GM23338 (cell line): ENCODE measurements at regions not wholly inside any gene's neighbourhood (a gene's known extent, or its start where the extent isn't known, plus 50 kb on each side); places are given as distances from the start of the nearest gene placed in this dataset.

ENCODE experiments used
- EZH2 ChIP-seq: fragments of 200-600 bp; sonication (generic); IDR thresholded peaks from one replicate; pipeline ENCODE4 v1.8.0; 2017; ENCODE audit warnings: antibody characterized with exemption, mild to moderate bottlenecking, low read depth; ENCODE audit not compliant: unreplicated experiment
- EZH2phosphoT487 ChIP-seq: fragments of 200-600 bp; sonication (generic); IDR thresholded peaks from one replicate; pipeline ENCODE4 v1.8.1; 2018; ENCODE audit warnings: antibody characterized with exemption; ENCODE audit not compliant: unreplicated experiment
- JUNB ChIP-seq: IDR thresholded peaks from one replicate; pipeline ENCODE4 v1.6.1; 2016; ENCODE audit warnings: antibody characterized with exemption; ENCODE audit not compliant: unreplicated experiment
- POLR2AphosphoS5 ChIP-seq: IDR thresholded peaks from 2 replicates; pipeline ENCODE4 v1.6.1; 2016; ENCODE audit warnings: antibody characterized with exemption, low read depth
- TF ChIP-seq, protein P1 (sequence below), 2 experiments: fragments of 200-600 bp in 1 of 2; sonication (generic) in 1 of 2; conservative IDR thresholded peaks; 2 replicates each; pipeline versions ENCODE4 v1.5.1 to v1.6.1; 2016 to 2017; ENCODE audit warnings: antibody characterized with exemption in 2 of 2, low read depth in 2 of 2, mild to moderate bottlenecking in 2 of 2, moderate library complexity in 1 of 2
- TF ChIP-seq, protein P2 (sequence below): IDR thresholded peaks from one replicate; pipeline ENCODE4 v1.6.1; 2018; ENCODE audit warnings: antibody characterized with exemption; ENCODE audit not compliant: unreplicated experiment

DNA sequence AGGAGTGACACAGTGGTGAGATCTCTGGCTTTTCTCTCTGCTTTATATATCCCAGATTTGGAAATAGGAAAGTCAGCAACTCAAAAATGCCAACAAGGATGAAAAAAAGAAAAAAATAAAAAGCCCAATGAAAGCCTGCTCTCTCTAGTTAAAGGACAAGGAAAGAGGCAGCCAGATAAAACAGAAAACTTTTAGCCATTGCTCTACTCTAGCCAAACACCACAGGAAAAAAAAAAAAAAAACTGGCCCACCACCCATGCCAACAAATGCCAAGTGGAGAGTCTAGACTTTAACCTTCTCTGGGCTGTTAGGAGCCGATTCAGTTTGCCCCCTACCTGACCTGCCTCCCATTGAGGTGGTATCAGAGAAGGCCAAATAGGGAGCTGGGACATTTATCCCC lies 222.3 kb upstream of the TMTC1 start:
- TF ChIP-seq, protein P1, sequence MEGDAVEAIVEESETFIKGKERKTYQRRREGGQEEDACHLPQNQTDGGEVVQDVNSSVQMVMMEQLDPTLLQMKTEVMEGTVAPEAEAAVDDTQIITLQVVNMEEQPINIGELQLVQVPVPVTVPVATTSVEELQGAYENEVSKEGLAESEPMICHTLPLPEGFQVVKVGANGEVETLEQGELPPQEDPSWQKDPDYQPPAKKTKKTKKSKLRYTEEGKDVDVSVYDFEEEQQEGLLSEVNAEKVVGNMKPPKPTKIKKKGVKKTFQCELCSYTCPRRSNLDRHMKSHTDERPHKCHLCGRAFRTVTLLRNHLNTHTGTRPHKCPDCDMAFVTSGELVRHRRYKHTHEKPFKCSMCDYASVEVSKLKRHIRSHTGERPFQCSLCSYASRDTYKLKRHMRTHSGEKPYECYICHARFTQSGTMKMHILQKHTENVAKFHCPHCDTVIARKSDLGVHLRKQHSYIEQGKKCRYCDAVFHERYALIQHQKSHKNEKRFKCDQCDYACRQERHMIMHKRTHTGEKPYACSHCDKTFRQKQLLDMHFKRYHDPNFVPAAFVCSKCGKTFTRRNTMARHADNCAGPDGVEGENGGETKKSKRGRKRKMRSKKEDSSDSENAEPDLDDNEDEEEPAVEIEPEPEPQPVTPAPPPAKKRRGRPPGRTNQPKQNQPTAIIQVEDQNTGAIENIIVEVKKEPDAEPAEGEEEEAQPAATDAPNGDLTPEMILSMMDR (conservative IDR thresholded peaks at IDR 0.05; ENCODE audit: low read depth in 2 of 2), result no peak
- TF ChIP-seq, protein P2, sequence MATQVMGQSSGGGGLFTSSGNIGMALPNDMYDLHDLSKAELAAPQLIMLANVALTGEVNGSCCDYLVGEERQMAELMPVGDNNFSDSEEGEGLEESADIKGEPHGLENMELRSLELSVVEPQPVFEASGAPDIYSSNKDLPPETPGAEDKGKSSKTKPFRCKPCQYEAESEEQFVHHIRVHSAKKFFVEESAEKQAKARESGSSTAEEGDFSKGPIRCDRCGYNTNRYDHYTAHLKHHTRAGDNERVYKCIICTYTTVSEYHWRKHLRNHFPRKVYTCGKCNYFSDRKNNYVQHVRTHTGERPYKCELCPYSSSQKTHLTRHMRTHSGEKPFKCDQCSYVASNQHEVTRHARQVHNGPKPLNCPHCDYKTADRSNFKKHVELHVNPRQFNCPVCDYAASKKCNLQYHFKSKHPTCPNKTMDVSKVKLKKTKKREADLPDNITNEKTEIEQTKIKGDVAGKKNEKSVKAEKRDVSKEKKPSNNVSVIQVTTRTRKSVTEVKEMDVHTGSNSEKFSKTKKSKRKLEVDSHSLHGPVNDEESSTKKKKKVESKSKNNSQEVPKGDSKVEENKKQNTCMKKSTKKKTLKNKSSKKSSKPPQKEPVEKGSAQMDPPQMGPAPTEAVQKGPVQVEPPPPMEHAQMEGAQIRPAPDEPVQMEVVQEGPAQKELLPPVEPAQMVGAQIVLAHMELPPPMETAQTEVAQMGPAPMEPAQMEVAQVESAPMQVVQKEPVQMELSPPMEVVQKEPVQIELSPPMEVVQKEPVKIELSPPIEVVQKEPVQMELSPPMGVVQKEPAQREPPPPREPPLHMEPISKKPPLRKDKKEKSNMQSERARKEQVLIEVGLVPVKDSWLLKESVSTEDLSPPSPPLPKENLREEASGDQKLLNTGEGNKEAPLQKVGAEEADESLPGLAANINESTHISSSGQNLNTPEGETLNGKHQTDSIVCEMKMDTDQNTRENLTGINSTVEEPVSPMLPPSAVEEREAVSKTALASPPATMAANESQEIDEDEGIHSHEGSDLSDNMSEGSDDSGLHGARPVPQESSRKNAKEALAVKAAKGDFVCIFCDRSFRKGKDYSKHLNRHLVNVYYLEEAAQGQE, result no peak
- TF ChIP-seq EZH2, result no peak
- no peak for TF ChIP-seq POLR2AphosphoS5
- TF ChIP-seq JUNB, result no peak
- no peak for TF ChIP-seq EZH2phosphoT487
